ENCODE measurements at regions not wholly inside any gene's neighbourhood (a gene's known extent, or its start where the extent isn't known, plus 50 kb on each side); places are given as distances from the start of the nearest gene placed in this dataset.

- TF ChIP-seq ZNF350 (CRISPR knock-in tag; IDR thresholded peaks at IDR 0.05; ENCODE audit: borderline replicate concordance, low read depth) (no peak), RFX5 (IDR thresholded peaks at IDR 0.05; ENCODE audit: low read depth, low read length) (no peak), ZNF788 (CRISPR knock-in tag; IDR thresholded peaks at IDR 0.05; ENCODE audit: borderline replicate concordance) (no peak)
These were observed 55.6 kb downstream of the SYNE3 start for GRCh38 chr14:95460647-95461478.

All from HepG2 (cell line).